Thoracic aorta (tissue), 2 donors: ENCODE measurements at regions not wholly inside any gene's neighbourhood (a gene's known extent, or its start where the extent isn't known, plus 50 kb on each side); places are given as distances from the start of the nearest gene placed in this dataset.

Experiments
- ATAC-seq: fragments of 150-250 bp; one replicate; pipeline ENCODE4 v1.8.0; 2017; ENCODE audit warnings: low read depth; ENCODE audit not compliant: insufficient number of reproducible peaks, low FRiP score
- DNase-seq: peaks from one replicate; pipeline ENCODE4 v3.0.0-alpha.2; 2020; ENCODE audit warnings: low spot score
- H3K27ac ChIP-seq, 2 donors: fragments of 200-600 bp; sonication (generic); 1 replicate in 1 of 2; 2 replicates in 1 of 2; pipeline ENCODE4 v1.5.1; 2016; ENCODE audit warnings: mild to moderate bottlenecking in 2 of 2, moderate library complexity in 2 of 2
- H3K27me3 ChIP-seq: fragments of 200-600 bp; sonication (generic); replicated peaks from 2 replicates; pipeline ENCODE4 v1.6.0; 2016; ENCODE audit warnings: mild to moderate bottlenecking; ENCODE audit not compliant: insufficient read depth
- H3K36me3 ChIP-seq: fragments of 200-600 bp; sonication (generic); one replicate; pipeline ENCODE4 v1.5.1; 2016
- H3K4me1 ChIP-seq, 2 donors: fragments of 200-600 bp; sonication (generic); 1 replicate in 1 of 2; 2 replicates in 1 of 2; pipeline versions ENCODE4 v1.5.1 to v1.6.0; 2016; ENCODE audit warnings: low read depth in 2 of 2, mild to moderate bottlenecking in 1 of 2; ENCODE audit not compliant: control insufficient read depth in 1 of 2
- H3K4me3 ChIP-seq: fragments of 200-600 bp; sonication (generic); 2 replicates; pipeline ENCODE4 v1.5.1; 2016; ENCODE audit warnings: mild to moderate bottlenecking
- H3K9me3 ChIP-seq: fragments of 200-600 bp; sonication (generic); 2 replicates; pipeline ENCODE4 v1.5.1; 2016
- CTCF ChIP-seq: fragments of 200-600 bp; sonication (generic); IDR thresholded peaks from one replicate; pipeline ENCODE4 v1.5.1; 2019; ENCODE audit warnings: antibody characterized with exemption

- no peak for TF ChIP-seq CTCF
- Histone ChIP-seq H3K27me3 (no peaks in the 10 kb centered on the region), H3K27ac (no peak overlapping the region), H3K9me3 (no peaks in the 10 kb centered on the region), H3K36me3 (no peaks in the 10 kb centered on the region), H3K4me3 (no peak overlapping the region), H3K4me1 (peaks cover 0 to 6% of the 10 kb centered on the region in 2 donors)
- no peak for DNase-seq
- no peak for ATAC-seq
Observed at GRCh38 chr6:139641376-139641775, 266.9 kb upstream of the CITED2 start.

GRCh38 chr6:139640921-139641320 lies 266.5 kb upstream of the CITED2 start:
- Histone ChIP-seq H3K27ac (no peak overlapping the region), H3K4me3 (no peak overlapping the region), H3K4me1 (peaks cover 0 to 6% of the 10 kb centered on the region in 2 donors), H3K27me3 (no peaks in the 10 kb centered on the region), H3K36me3 (no peaks in the 10 kb centered on the region), H3K9me3 (no peaks in the 10 kb centered on the region)
- TF ChIP-seq CTCF = no peak
- ATAC-seq (no peak), DNase-seq (no peak)

GRCh38 chr6:139640448-139640847 lies 266.0 kb upstream of the CITED2 start:
- Histone ChIP-seq H3K9me3 (no peaks in the 10 kb centered on the region), H3K27me3 (no peaks in the 10 kb centered on the region), H3K27ac (no peak overlapping the region), H3K36me3 (no peaks in the 10 kb centered on the region), H3K4me3 (no peak overlapping the region), H3K4me1 (peaks cover 0 to 6% of the 10 kb centered on the region in 2 donors)
- DNase-seq (no peak), ATAC-seq (no peak)
- no peak for TF ChIP-seq CTCF

GRCh38 chr6:139639507-139639906 lies 265.1 kb upstream of the CITED2 start:
- Histone ChIP-seq H3K36me3 (no peaks in the 10 kb centered on the region), H3K4me3 (no peak overlapping the region), H3K27me3 (no peaks in the 10 kb centered on the region), H3K9me3 (no peaks in the 10 kb centered on the region), H3K27ac (no peak overlapping the region), H3K4me1 (no peaks in the 10 kb centered on the region)
- no peak for TF ChIP-seq CTCF
- DNase-seq (no peak), ATAC-seq (no peak)

- Histone ChIP-seq H3K9me3 (no peaks in the 10 kb centered on the region), H3K27ac (no peak overlapping the region), H3K36me3 (no peaks in the 10 kb centered on the region), H3K4me1 (no peaks in the 10 kb centered on the region), H3K4me3 (no peak overlapping the region), H3K27me3 (no peaks in the 10 kb centered on the region)
- no peak for DNase-seq
- no peak for ATAC-seq
- no peak for TF ChIP-seq CTCF
Observed at GRCh38 chr6:139638179-139638941, 263.9 kb upstream of the CITED2 start.
